CD4-positive, alpha-beta T cell treated with Interleukin-4 for 1 hour (primary cell): ENCODE measurements at regions not wholly inside any gene's neighbourhood (a gene's known extent, or its start where the extent isn't known, plus 50 kb on each side); places are given as distances from the start of the nearest gene placed in this dataset.

Experiments
- DNase-seq, 2 donors: peaks; one replicate each; pipeline ENCODE4 v3.0.0-alpha.2; 2020 to 2022

GRCh38 chr18:39913672-39914366 lies 2041.2 kb upstream of the PIK3C3 start:
- DNase-seq, result no peak

- no peak for DNase-seq
These were observed 2043.3 kb upstream of the PIK3C3 start for GRCh38 chr18:39911716-39912115.

- no peak for DNase-seq
These were observed 2045.3 kb upstream of the PIK3C3 start for GRCh38 chr18:39909706-39910105.

- DNase-seq, result no peak
These were observed 2068.9 kb upstream of the PIK3C3 start for GRCh38 chr18:39886136-39886535.

- DNase-seq, result no peak
These were observed 2082.4 kb upstream of the PIK3C3 start for GRCh38 chr18:39872651-39873050.

- DNase-seq, result no peak
These were observed 2083.1 kb upstream of the PIK3C3 start for GRCh38 chr18:39871961-39872360.

DNA sequence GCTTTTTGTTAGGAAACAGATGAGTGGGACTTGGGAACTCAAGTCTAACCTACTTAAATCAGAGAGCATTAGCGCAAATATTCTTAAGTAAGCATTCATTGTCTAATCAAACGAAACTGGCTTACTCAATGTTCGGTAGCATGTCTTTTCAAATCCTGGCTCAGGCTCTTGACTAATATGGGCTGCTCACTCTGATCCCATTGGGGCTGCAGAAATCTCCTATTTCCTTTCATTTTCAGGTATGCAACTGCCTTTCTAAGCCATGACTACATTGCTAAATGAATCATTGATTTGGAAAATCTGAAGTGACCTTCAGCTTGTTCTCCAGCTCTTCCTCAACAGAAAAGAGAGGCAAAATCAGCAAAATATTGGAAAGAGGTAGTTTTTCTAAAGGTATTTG lies 2084.4 kb upstream of the PIK3C3 start:
- DNase-seq, result no peak

DNA sequence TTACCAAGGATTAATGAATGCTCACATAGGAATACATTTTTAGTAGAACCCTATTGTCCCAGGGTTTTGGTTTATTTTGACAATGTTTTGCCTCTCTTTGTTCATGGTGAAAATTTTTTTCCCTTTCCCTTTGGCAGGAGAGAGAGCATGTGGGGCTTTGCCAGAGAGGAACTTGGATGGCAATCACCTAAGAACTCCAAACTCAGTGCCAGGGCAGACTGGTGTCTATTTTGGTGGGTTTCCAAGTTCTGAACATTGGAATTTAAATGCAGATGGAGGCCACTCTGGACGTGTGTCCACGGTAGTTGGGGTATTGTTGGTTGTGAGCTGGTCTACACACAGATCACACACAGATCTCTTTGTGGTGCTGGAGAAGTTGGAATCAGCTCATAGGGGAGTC lies 2091.1 kb upstream of the PIK3C3 start:
- no peak for DNase-seq

DNA sequence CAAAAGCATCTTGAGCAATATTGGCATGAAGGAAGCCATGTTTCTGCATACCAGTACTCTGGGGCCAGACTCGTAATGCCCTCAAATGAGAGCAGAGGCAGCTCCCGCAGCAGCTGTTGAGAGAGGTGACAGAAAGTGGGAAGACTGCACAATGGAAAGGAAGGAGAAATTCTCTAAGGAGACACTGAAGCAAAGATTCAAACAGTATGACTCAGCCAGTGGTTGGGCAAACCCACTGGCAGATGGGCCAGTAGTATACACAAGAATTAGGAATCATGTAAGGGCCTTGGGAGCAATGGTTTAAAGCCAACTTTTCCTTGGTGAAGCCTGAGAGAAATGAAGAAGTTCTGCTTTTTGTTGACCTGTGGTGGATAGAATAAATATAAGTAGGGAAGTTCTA lies 2092.7 kb upstream of the PIK3C3 start:
- no peak for DNase-seq

- DNase-seq, result no peak
These were observed 2100.7 kb upstream of the PIK3C3 start for GRCh38 chr18:39854291-39854690.

DNA sequence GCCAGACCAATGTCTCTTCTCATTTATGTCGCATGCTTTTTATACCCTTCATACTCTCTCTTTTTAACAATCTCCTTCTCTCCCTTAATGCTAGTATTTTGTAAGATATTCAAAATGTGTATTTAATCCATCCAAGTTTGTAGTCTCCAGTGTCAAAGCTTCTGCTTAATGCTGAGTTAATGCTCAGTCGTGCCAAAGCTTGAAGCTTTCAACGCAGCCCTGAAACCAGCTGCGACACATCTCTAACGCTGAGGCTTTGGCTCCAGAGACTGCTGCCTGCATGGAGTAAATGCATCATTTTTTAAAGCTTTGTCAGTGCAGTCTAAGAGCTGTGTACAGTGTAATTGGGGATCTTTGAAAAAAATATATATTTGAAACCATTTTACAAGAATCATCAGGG lies 2108.8 kb upstream of the PIK3C3 start:
- no peak for DNase-seq

- no peak for DNase-seq
These were observed 2109.4 kb upstream of the PIK3C3 start for GRCh38 chr18:39845631-39846030.

GRCh38 chr18:39845106-39845505 lies 2109.9 kb upstream of the PIK3C3 start:
- no peak for DNase-seq

DNA sequence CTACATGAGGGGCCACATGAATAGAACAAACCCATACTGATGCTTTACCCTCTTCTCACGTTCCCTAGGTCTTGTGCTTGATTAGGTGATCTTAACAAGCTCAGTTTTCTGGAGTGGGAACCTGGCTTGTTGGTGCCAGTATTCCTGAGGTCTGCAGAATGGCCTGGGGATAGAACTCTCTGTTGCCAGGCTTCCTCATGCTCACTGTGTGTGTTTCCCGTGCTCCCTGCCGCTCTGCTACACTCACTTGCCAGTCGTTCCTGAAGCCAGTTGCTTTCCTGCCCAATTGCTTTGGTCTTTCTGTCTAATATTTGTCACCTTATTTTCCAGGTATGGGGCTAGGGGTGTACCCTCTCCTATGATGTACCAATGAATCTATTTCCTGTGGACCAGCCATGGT lies 2111.5 kb upstream of the PIK3C3 start:
- no peak for DNase-seq

DNA sequence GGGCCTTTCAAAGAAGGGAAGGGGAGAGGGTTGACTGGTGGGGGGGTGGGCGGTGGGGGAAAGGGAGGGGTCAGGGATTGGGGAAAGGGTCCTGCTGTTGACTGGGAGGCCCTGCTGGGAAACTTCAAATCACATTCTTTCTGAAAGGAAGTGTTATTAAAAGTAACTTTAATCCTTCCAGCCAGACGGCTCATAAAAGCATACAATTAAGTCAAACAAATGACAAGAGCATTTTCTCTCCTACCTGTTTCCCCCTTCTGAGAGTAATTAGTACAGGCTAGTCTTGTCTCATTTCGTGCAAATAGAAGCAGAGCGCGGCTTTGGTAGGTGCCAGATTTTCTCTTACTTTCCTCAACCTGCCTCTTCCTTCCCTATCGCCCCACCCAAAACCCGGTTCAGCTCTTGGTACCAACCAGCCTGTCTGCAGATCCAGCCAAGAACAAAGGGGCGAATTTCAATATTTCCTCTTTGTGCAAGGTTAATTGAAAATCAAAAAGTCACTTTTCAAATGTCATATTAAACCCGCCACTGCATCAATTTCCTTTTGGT lies 2112.6 kb upstream of the PIK3C3 start:
- DNase-seq, result no peak

GRCh38 chr18:39841482-39842365 lies 2113.3 kb upstream of the PIK3C3 start:
- DNase-seq, result no peak

DNA sequence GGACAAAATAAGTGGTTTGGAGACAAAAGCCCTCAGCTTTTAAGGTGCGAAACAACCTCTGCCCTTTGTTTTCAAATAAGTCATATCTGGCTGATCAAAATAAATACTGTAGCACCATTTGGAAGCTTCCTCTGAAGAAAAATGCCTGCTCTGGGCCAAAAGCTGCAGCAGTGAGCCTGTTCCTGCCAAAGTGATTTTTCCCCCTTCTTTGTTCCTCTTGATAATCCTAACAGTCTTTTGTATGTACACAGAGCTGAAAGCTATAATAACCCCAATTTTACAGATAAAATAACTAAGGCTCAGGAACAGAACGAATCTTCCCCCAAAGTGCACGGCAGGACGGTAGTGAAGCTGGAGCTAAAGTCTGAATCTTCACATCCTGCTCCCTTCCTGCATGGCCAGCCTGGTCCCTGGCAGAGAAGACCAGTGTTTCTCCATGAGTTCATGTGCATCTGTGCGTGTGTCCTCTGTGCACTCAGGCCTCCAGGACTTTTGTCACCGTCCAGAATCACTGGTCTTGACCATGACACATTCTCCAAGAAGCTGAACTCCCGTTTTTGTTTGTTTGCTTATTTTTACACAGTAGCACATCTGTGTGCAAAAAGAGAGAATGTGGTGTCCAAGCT lies 2114.1 kb upstream of the PIK3C3 start:
- no peak for DNase-seq

GRCh38 chr18:39840406-39840805 lies 2114.6 kb upstream of the PIK3C3 start:
- DNase-seq, result no peak

DNA sequence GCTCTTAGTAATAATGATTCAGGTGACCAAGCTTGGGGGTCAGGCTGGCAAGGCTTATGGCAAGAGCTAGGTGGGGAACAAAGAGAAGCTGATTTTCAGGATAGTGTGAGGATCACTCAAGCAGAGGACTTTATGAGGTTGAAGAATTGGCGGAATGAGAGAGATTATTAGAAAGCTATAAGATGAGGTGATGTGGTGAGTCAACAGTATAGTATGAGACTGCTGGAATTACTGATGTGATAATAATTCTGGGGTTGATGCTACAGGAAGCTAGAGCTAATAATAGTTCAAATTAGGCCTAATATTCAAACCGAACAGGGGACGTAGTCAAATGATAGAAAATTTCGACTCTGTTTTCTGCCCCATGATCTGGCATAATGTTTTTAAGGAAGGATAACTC lies 2115.3 kb upstream of the PIK3C3 start:
- no peak for DNase-seq

- no peak for DNase-seq
These were observed 2116.2 kb upstream of the PIK3C3 start for GRCh38 chr18:39838831-39839230.

- DNase-seq, result no peak
These were observed 2119.6 kb upstream of the PIK3C3 start for GRCh38 chr18:39835303-39836030.

GRCh38 chr18:39834636-39835035 lies 2120.4 kb upstream of the PIK3C3 start:
- no peak for DNase-seq
